HEK293 (cell line): ENCODE measurements at regions not wholly inside any gene's neighbourhood (a gene's known extent, or its start where the extent isn't known, plus 50 kb on each side); places are given as distances from the start of the nearest gene placed in this dataset.

ENCODE experiments used
- CTCF ChIA-PET: fragments of 350-600 bp; formaldehyde crosslinking; extraction: SDS; loops from one replicate; lab custom pipeline; 2021; ENCODE audit warnings: antibody characterized with exemption; lab: Yijun Ruan, JAX
- POLR2A ChIA-PET: fragments of 300-600 bp; formaldehyde crosslinking; extraction: SDS; loops from one replicate; lab custom pipeline; 2020; ENCODE audit warnings: antibody characterized with exemption, inconsistent platforms; lab: Yijun Ruan, JAX
- H3K27ac ChIP-seq: fragments of 200-500 bp; sonication (Bioruptor generic); 2 replicates; pipeline ENCODE4 v1.5.1; 2014; ENCODE audit warnings: low read depth, low read length, control low read depth, inconsistent platforms; ENCODE audit errors: extremely low read depth
- H3K36me3 ChIP-seq, 2 experiments: fragments of 200-500 bp in 1 of 2; sonication (Bioruptor generic) in 1 of 2; 1 replicate in 1 of 2; 2 replicates in 1 of 2; pipeline ENCODE4 v1.5.1; 2014 to 2017; ENCODE audit warnings: inconsistent platforms in 2 of 2, low read length in 2 of 2; ENCODE audit not compliant: control insufficient read depth in 2 of 2, insufficient read depth in 1 of 2
- H3K4me1 ChIP-seq: fragments of 200-500 bp; sonication (Bioruptor generic); 2 replicates; pipeline ENCODE4 v1.5.1; 2014; ENCODE audit warnings: mild to moderate bottlenecking, low read length, inconsistent platforms; ENCODE audit not compliant: control insufficient read depth, insufficient read depth
- H3K4me3 ChIP-seq: 2 replicates; pipeline ENCODE4 v1.5.1; 2011; ENCODE audit warnings: low read depth, mild to moderate bottlenecking, control low read depth, low read length, moderate library complexity
- H3K9me3 ChIP-seq: fragments of 200-500 bp; sonication (Bioruptor generic); 2 replicates; pipeline ENCODE4 v1.5.1; 2014; ENCODE audit warnings: low read depth, low read length, inconsistent platforms; ENCODE audit not compliant: control insufficient read depth, insufficient read depth
- GLI2 ChIP-seq: fragments of 450-650 bp; formaldehyde crosslinking; IDR thresholded peaks from 2 replicates; pipeline ENCODE4; 2017; ENCODE audit warnings: missing biosample characterization, missing genetic modification characterization, low read depth, borderline replicate concordance
- GLIS1 ChIP-seq: fragments of 450-650 bp; formaldehyde crosslinking; IDR thresholded peaks from 2 replicates; pipeline ENCODE4 v1.5.1; 2016; ENCODE audit warnings: missing biosample characterization, missing genetic modification characterization
- HOXD13 ChIP-seq: sonication (generic); formaldehyde crosslinking; IDR thresholded peaks from 2 replicates; pipeline ENCODE4 v1.8.0; 2022; ENCODE audit warnings: missing genetic modification reagents, borderline replicate concordance
- KLF8 ChIP-seq: fragments of 450-650 bp; formaldehyde crosslinking; IDR thresholded peaks from 2 replicates; pipeline ENCODE4 v1.5.1; 2016; ENCODE audit warnings: missing biosample characterization, missing genetic modification characterization
- MEIS1 ChIP-seq: sonication (generic); formaldehyde crosslinking; IDR thresholded peaks from 2 replicates; pipeline ENCODE4 v1.8.1; 2022; ENCODE audit warnings: missing genetic modification reagents, mild to moderate bottlenecking, borderline replicate concordance
- PATZ1 ChIP-seq: fragments of 450-650 bp; formaldehyde crosslinking; IDR thresholded peaks from 2 replicates; pipeline ENCODE4 v1.5.1; 2016; ENCODE audit warnings: missing biosample characterization, missing genetic modification characterization
- PRDM10 ChIP-seq: fragments of 450-650 bp; formaldehyde crosslinking; IDR thresholded peaks from 2 replicates; pipeline ENCODE4 v1.5.1; 2016; ENCODE audit warnings: missing biosample characterization, missing genetic modification characterization
- SP3 ChIP-seq: fragments of 450-650 bp; formaldehyde crosslinking; IDR thresholded peaks from 2 replicates; pipeline ENCODE4 v1.5.1; 2016; ENCODE audit warnings: missing biosample characterization, missing genetic modification characterization
- TSHZ1 ChIP-seq: fragments of 450-650 bp; formaldehyde crosslinking; IDR thresholded peaks from 2 replicates; pipeline ENCODE4 v1.5.1; 2016; ENCODE audit warnings: missing biosample characterization, missing genetic modification characterization, borderline replicate concordance
- YY2 ChIP-seq: fragments of 450-650 bp; formaldehyde crosslinking; IDR thresholded peaks from 2 replicates; pipeline ENCODE4 v1.5.1; 2016; ENCODE audit warnings: missing biosample characterization, missing genetic modification characterization
- ZBTB26 ChIP-seq: fragments of 450-650 bp; formaldehyde crosslinking; optimal IDR thresholded peaks from 2 replicates; pipeline ENCODE3; 2016; ENCODE audit warnings: missing biosample characterization, mild to moderate bottlenecking, missing genetic modification characterization
- ZNF391 ChIP-seq: fragments of 450-650 bp; formaldehyde crosslinking; IDR thresholded peaks from 2 replicates; pipeline ENCODE4 v1.5.1; 2016; ENCODE audit warnings: low read depth, missing biosample characterization, missing genetic modification characterization, borderline replicate concordance
- ZNF521 ChIP-seq: fragments of 450-650 bp; formaldehyde crosslinking; IDR thresholded peaks from 2 replicates; pipeline ENCODE4 v1.5.1; 2017; ENCODE audit warnings: missing biosample characterization, mild to moderate bottlenecking, missing genetic modification characterization
- ZNF530 ChIP-seq: fragments of 450-650 bp; formaldehyde crosslinking; IDR thresholded peaks from 2 replicates; pipeline ENCODE4 v1.5.1; 2016; ENCODE audit warnings: low read depth, missing biosample characterization, missing genetic modification characterization
- ZNF544 ChIP-seq: fragments of 450-650 bp; formaldehyde crosslinking; IDR thresholded peaks from 2 replicates; pipeline ENCODE4 v1.5.0; 2017; ENCODE audit warnings: missing biosample characterization, missing genetic modification characterization
- ZNF623 ChIP-seq: fragments of 450-650 bp; formaldehyde crosslinking; IDR thresholded peaks from 2 replicates; pipeline ENCODE4 v1.5.1; 2016; ENCODE audit warnings: missing biosample characterization, missing genetic modification characterization
- ZNF664 ChIP-seq: fragments of 450-650 bp; formaldehyde crosslinking; IDR thresholded peaks from 2 replicates; pipeline ENCODE4 v1.5.1; 2016; ENCODE audit warnings: missing biosample characterization, missing genetic modification characterization
- ZNF692 ChIP-seq: fragments of 450-650 bp; formaldehyde crosslinking; IDR thresholded peaks from 2 replicates; pipeline ENCODE4 v1.5.1; 2016; ENCODE audit warnings: missing biosample characterization, missing genetic modification characterization
- ZSCAN30 ChIP-seq: fragments of 450-650 bp; IDR thresholded peaks from 2 replicates; pipeline ENCODE4 v1.5.1; 2018; ENCODE audit warnings: missing biosample characterization, mild to moderate bottlenecking, missing genetic modification characterization, moderate library complexity

- Histone ChIP-seq H3K4me3 (no peak overlapping the region), H3K4me1 (no peaks in the 10 kb centered on the region), H3K27ac (no peak overlapping the region), H3K9me3 (no peaks in the 10 kb centered on the region), H3K36me3 (no peaks in the 10 kb centered on the region)
- TF ChIP-seq GLI2 (tag by site-specific recombination) (no peak), ZSCAN30 (tag by site-specific recombination) (no peak), SP3 (tag by site-specific recombination) (no peak), ZNF664 (tag by site-specific recombination) (no peak), ZNF530 (tag by site-specific recombination) (no peak), ZNF692 (tag by site-specific recombination) (no peak), GLIS1 (tag by site-specific recombination) (no peak), ZNF391 (no peak), MEIS1 (CRISPR knock-in tag) (no peak), PATZ1 (tag by site-specific recombination) (no peak), HOXD13 (CRISPR knock-in tag) (no peak), PRDM10 (no peak), ZNF544 (tag by site-specific recombination) (no peak), TSHZ1 (tag by site-specific recombination) (no peak), ZBTB26 (tag by site-specific recombination) (no peak), YY2 (tag by site-specific recombination) (no peak), KLF8 (no peak), ZNF521 (tag by site-specific recombination) (no peak), ZNF623 (tag by site-specific recombination) (no peak)
- ChIA-PET CTCF (no interaction called here), POLR2A (no interaction called here)
These were observed 560.0 kb downstream of the TMEM135 start for GRCh38 chr11:87597725-87598124.
